Trophoblast cell (in vitro differentiated cells and primary cell): ENCODE measurements at regions not wholly inside any gene's neighbourhood (a gene's known extent, or its start where the extent isn't known, plus 50 kb on each side); places are given as distances from the start of the nearest gene placed in this dataset.

Source experiments
- DNase-seq, 2 donors: peaks; one replicate each; pipeline ENCODE4 v3.0.0-alpha.2; 2016
- H2AFZ ChIP-seq: 2 replicates; pipeline ENCODE4 v1.6.1; 2013; ENCODE audit warnings: low read length, moderate library complexity, mild to moderate bottlenecking; ENCODE audit not compliant: insufficient read depth, poor library complexity
- H2AK5ac ChIP-seq: 2 replicates; pipeline ENCODE4 v1.6.1; 2013; ENCODE audit warnings: mild to moderate bottlenecking, low read length
- H2BK120ac ChIP-seq: 2 replicates; pipeline ENCODE4 v1.6.1; 2013; ENCODE audit warnings: low read length, mild to moderate bottlenecking, moderate library complexity; ENCODE audit not compliant: insufficient read depth, poor library complexity
- H2BK12ac ChIP-seq: 2 replicates; pipeline ENCODE4 v1.6.1; 2013; ENCODE audit warnings: mild to moderate bottlenecking, low read length, moderate library complexity
- H2BK5ac ChIP-seq: 2 replicates; pipeline ENCODE4 v1.6.1; 2013; ENCODE audit warnings: low read length, low read depth, moderate library complexity, mild to moderate bottlenecking; ENCODE audit not compliant: poor library complexity
- H3K14ac ChIP-seq: 2 replicates; pipeline ENCODE4 v1.6.1; 2013; ENCODE audit warnings: mild to moderate bottlenecking, low read length
- H3K18ac ChIP-seq: 2 replicates; pipeline ENCODE4 v1.6.1; 2013; ENCODE audit warnings: mild to moderate bottlenecking, low read length
- H3K23ac ChIP-seq: 2 replicates; pipeline ENCODE4 v1.6.1; 2013; ENCODE audit warnings: low read length
- H3K27ac ChIP-seq: 2 replicates; pipeline ENCODE4 v1.5.1; 2013; ENCODE audit warnings: low read depth, mild to moderate bottlenecking, inconsistent platforms, low read length, moderate library complexity
- H3K27me3 ChIP-seq: 2 replicates; pipeline ENCODE4 v1.6.1; 2013; ENCODE audit warnings: inconsistent platforms, mild to moderate bottlenecking, low read length, moderate library complexity; ENCODE audit not compliant: insufficient read depth
- H3K36me3 ChIP-seq, 2 experiments: 1 replicate in 1 of 2; 2 replicates in 1 of 2; pipeline ENCODE4 v1.6.1; 2013; ENCODE audit warnings: low read length in 2 of 2, mild to moderate bottlenecking in 2 of 2, moderate library complexity in 1 of 2; ENCODE audit not compliant: insufficient read depth in 2 of 2, control insufficient read depth in 1 of 2
- H3K4ac ChIP-seq: 2 replicates; pipeline ENCODE4 v1.6.1; 2013; ENCODE audit warnings: low read depth, mild to moderate bottlenecking, low read length, moderate library complexity
- H3K4me1 ChIP-seq, 2 experiments: 1 replicate in 1 of 2; 2 replicates in 1 of 2; pipeline ENCODE4 v1.6.1; 2013; ENCODE audit warnings: low read length in 2 of 2, mild to moderate bottlenecking in 2 of 2, moderate library complexity in 1 of 2; ENCODE audit not compliant: insufficient read depth in 2 of 2, control insufficient read depth in 1 of 2
- H3K4me2 ChIP-seq: 2 replicates; pipeline ENCODE4 v1.6.1; 2013; ENCODE audit warnings: inconsistent platforms, mild to moderate bottlenecking, low read length, moderate library complexity
- H3K4me3 ChIP-seq: 2 replicates; pipeline ENCODE4 v1.5.1; 2013; ENCODE audit warnings: mild to moderate bottlenecking, low read depth, low read length, inconsistent platforms
- H3K79me1 ChIP-seq: one replicate; pipeline ENCODE4 v1.6.1; 2013; ENCODE audit warnings: low read length
- H3K79me2 ChIP-seq: 2 replicates; pipeline ENCODE4 v1.6.1; 2013; ENCODE audit warnings: low read length, mild to moderate bottlenecking; ENCODE audit not compliant: control insufficient read depth, insufficient read depth, poor library complexity
- H3K9ac ChIP-seq: 2 replicates; pipeline ENCODE4 v1.6.1; 2013; ENCODE audit warnings: mild to moderate bottlenecking, low read length
- H3K9me3 ChIP-seq: 2 replicates; pipeline ENCODE4 v1.6.1; 2013; ENCODE audit warnings: low read depth, mild to moderate bottlenecking, control low read depth, inconsistent platforms, low read length; ENCODE audit not compliant: insufficient read depth
- H4K12ac ChIP-seq: 2 replicates; pipeline ENCODE4 v1.6.1; 2013; ENCODE audit warnings: low read depth, mild to moderate bottlenecking, low read length, moderate library complexity
- H4K8ac ChIP-seq: 2 replicates; pipeline ENCODE4 v1.6.1; 2013; ENCODE audit warnings: low read depth, mild to moderate bottlenecking, low read length, moderate library complexity
- H4K91ac ChIP-seq: one replicate; pipeline ENCODE4 v1.6.1; 2013; ENCODE audit warnings: low read depth, mild to moderate bottlenecking, low read length, moderate library complexity
- WGBS: extraction: QIAGEN DNeasy Blood & Tissue Kit; methylation state at CpG from one replicate; pipeline ENCODE4 v1.1.7; 2013; ENCODE audit warnings: missing lambda C conversion rate; ENCODE audit not compliant: insufficient read length, insufficient coverage; ENCODE audit errors: extremely low coverage; 5-methylcytosine and 5-hydroxymethylcytosine counted together

DNA sequence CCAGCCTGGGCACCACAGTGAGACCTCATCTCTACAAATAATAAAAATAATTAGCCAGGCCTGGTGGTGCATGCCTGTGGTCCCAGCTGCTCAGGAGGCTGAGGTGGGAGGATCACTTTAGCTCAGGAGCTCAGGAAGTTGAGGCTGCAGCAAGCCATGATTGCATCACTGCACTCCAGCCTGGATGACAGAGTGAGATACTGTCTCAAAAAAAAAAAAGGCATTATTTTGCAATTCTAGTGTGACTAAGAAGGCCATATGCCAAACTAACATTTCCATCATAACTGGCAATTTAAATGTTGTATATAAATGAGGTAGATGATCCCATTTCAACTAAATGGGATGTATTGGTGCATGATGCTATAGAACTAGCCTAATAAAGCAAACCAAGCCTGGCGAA is 632.8 kb upstream of the KLF12 start:
- no peak overlapping the region for H3K18ac ChIP-seq
- no peaks in the 10 kb centered on the region for H3K4me1 ChIP-seq
- no peaks in the 10 kb centered on the region for H3K79me1 ChIP-seq
- no peak overlapping the region for H4K91ac ChIP-seq
- H3K23ac ChIP-seq: no peak overlapping the region
- no peak overlapping the region for H4K8ac ChIP-seq
- no peak overlapping the region for H3K9ac ChIP-seq
- no peak overlapping the region for H3K4ac ChIP-seq
- no peak overlapping the region for H4K12ac ChIP-seq
- no peaks in the 10 kb centered on the region for H3K27me3 ChIP-seq
- no peaks in the 10 kb centered on the region for H3K36me3 ChIP-seq
- peak; percentile 41 to 54 for DNase-seq
- WGBS: no CpG with 5 or more reads among the region's 1 CpG
- no peak overlapping the region for H2BK120ac ChIP-seq
- no peaks in the 10 kb centered on the region for H3K79me2 ChIP-seq
- H2AK5ac ChIP-seq: no peak overlapping the region
- H3K27ac ChIP-seq: no peak overlapping the region
- H3K9me3 ChIP-seq: no peaks in the 10 kb centered on the region
- no peak overlapping the region for H3K4me3 ChIP-seq
- no peak overlapping the region for H3K4me2 ChIP-seq
- no peak overlapping the region for H3K14ac ChIP-seq
- H2BK12ac ChIP-seq: no peak overlapping the region
- H2BK5ac ChIP-seq: no peak overlapping the region
- H2AFZ ChIP-seq: no peak overlapping the region

- Histone ChIP-seq H3K36me3 (no peaks in the 10 kb centered on the region), H3K4me3 (no peak overlapping the region), H3K4me2 (no peak overlapping the region), H3K27me3 (no peaks in the 10 kb centered on the region), H4K91ac (no peak overlapping the region), H3K4ac (no peak overlapping the region), H3K27ac (no peak overlapping the region), H3K18ac (no peak overlapping the region), H2BK5ac (no peak overlapping the region), H4K12ac (no peak overlapping the region), H3K9ac (no peak overlapping the region), H2BK120ac (no peak overlapping the region), H3K4me1 (no peaks in the 10 kb centered on the region), H4K8ac (no peak overlapping the region), H2BK12ac (no peak overlapping the region), H3K9me3 (no peaks in the 10 kb centered on the region), H3K79me2 (no peaks in the 10 kb centered on the region), H2AFZ (no peak overlapping the region), H3K23ac (no peak overlapping the region), H2AK5ac (no peak overlapping the region), H3K79me1 (no peaks in the 10 kb centered on the region), H3K14ac (no peak overlapping the region)
- DNase-seq: no peak
- no CpG with 5 or more reads among the region's 5 CpGs for WGBS
Observed at GRCh38 chr13:74765955-74766354, 631.8 kb upstream of the KLF12 start.

GRCh38 chr13:74761801-74762757 is 627.9 kb upstream of the KLF12 start:
- H2AK5ac ChIP-seq: no peak overlapping the region
- no peak overlapping the region for H3K27ac ChIP-seq
- H2BK12ac ChIP-seq: no peak overlapping the region
- H3K4me1 ChIP-seq: no peaks in the 10 kb centered on the region
- H3K9ac ChIP-seq: no peak overlapping the region
- no peak for DNase-seq
- no peak overlapping the region for H3K4me2 ChIP-seq
- no peaks in the 10 kb centered on the region for H3K9me3 ChIP-seq
- no peaks in the 10 kb centered on the region for H3K79me2 ChIP-seq
- H2AFZ ChIP-seq: no peak overlapping the region
- H4K12ac ChIP-seq: no peak overlapping the region
- no peak overlapping the region for H3K14ac ChIP-seq
- no peak overlapping the region for H4K8ac ChIP-seq
- no CpG with 5 or more reads among the region's 2 CpGs for WGBS
- no peak overlapping the region for H3K18ac ChIP-seq
- no peak overlapping the region for H3K23ac ChIP-seq
- H3K4ac ChIP-seq: no peak overlapping the region
- no peaks in the 10 kb centered on the region for H3K79me1 ChIP-seq
- H3K36me3 ChIP-seq: no peaks in the 10 kb centered on the region
- no peaks in the 10 kb centered on the region for H3K27me3 ChIP-seq
- H4K91ac ChIP-seq: no peak overlapping the region
- no peak overlapping the region for H2BK5ac ChIP-seq
- no peak overlapping the region for H2BK120ac ChIP-seq
- H3K4me3 ChIP-seq: no peak overlapping the region

- Histone ChIP-seq H3K23ac (no peak overlapping the region), H2AK5ac (no peak overlapping the region), H4K91ac (no peak overlapping the region), H2BK120ac (no peak overlapping the region), H3K79me1 (no peaks in the 10 kb centered on the region), H3K4me2 (no peak overlapping the region), H4K8ac (no peak overlapping the region), H3K4me3 (no peak overlapping the region), H3K18ac (no peak overlapping the region), H3K9me3 (no peaks in the 10 kb centered on the region), H4K12ac (no peak overlapping the region), H3K27ac (no peak overlapping the region), H3K36me3 (no peaks in the 10 kb centered on the region), H3K79me2 (no peaks in the 10 kb centered on the region), H3K27me3 (no peaks in the 10 kb centered on the region), H3K4me1 (no peaks in the 10 kb centered on the region), H2BK5ac (no peak overlapping the region), H2AFZ (no peak overlapping the region), H3K14ac (no peak overlapping the region), H2BK12ac (no peak overlapping the region), H3K4ac (no peak overlapping the region), H3K9ac (no peak overlapping the region)
- no peak for DNase-seq
- no CpG with 5 or more reads among the region's 1 CpG for WGBS
Observed at GRCh38 chr13:74758188-74758587, 624.0 kb upstream of the KLF12 start.
